HUDEP-2 (cell line): ENCODE measurements at regions not wholly inside any gene's neighbourhood (a gene's known extent, or its start where the extent isn't known, plus 50 kb on each side); places are given as distances from the start of the nearest gene placed in this dataset.

Source experiments
- DNase-seq, 76 experiments: peaks; one replicate each; lab custom pipeline; 2025; ENCODE audit not compliant: unreplicated experiment in 76 of 76; lab: John Stamatoyannopoulos, UW

- no peak for DNase-seq
Measured at GRCh38 chr17:36813357-36813756, 123.9 kb upstream of the LHX1 start.

- DNase-seq, result no peak
Measured at GRCh38 chr17:36813957-36814563, 123.2 kb upstream of the LHX1 start.

- DNase-seq, result no peak
Measured at GRCh38 chr17:36814958-36815357, 122.3 kb upstream of the LHX1 start.

- DNase-seq, result no peak
Measured at GRCh38 chr17:36816214-36816906, 120.9 kb upstream of the LHX1 start.

- no peak for DNase-seq
Measured at GRCh38 chr17:36816907-36817288, 120.4 kb upstream of the LHX1 start.

GRCh38 chr17:36817483-36818048, 119.7 kb upstream of the LHX1 start:
- no peak for DNase-seq

GRCh38 chr17:36818134-36818825, 119.0 kb upstream of the LHX1 start:
- no peak for DNase-seq

GRCh38 chr17:36823850-36824677, 113.2 kb upstream of the LHX1 start:
- DNase-seq, result no peak

GRCh38 chr17:36824678-36825101, 112.6 kb upstream of the LHX1 start:
- no peak for DNase-seq

GRCh38 chr17:36825113-36825512, 112.2 kb upstream of the LHX1 start:
- DNase-seq, result no peak

- DNase-seq, result no peak
Measured at GRCh38 chr17:36825521-36825920, 111.8 kb upstream of the LHX1 start.

- no peak for DNase-seq
Measured at GRCh38 chr17:36825951-36826350, 111.3 kb upstream of the LHX1 start.

- no peak for DNase-seq
Measured at GRCh38 chr17:36827081-36827480, 110.2 kb upstream of the LHX1 start.

GRCh38 chr17:36829676-36830075, 107.6 kb upstream of the LHX1 start:
- no peak for DNase-seq

- DNase-seq, result no peak
Measured at GRCh38 chr17:36833279-36833678, 104.0 kb upstream of the LHX1 start.

- DNase-seq, result no peak
Measured at GRCh38 chr17:36835036-36835435, 102.2 kb upstream of the LHX1 start.

- DNase-seq, result peak in 2 of 76 experiments; percentile 6 to 8
Measured at GRCh38 chr17:36837195-36837938, 99.9 kb upstream of the LHX1 start.

- DNase-seq, result no peak
Measured at GRCh38 chr17:36837939-36838272, 99.4 kb upstream of the LHX1 start.

GRCh38 chr17:36839256-36839655, 98.0 kb upstream of the LHX1 start:
- DNase-seq, result no peak

- no peak for DNase-seq
Measured at GRCh38 chr17:36840796-36841195, 96.5 kb upstream of the LHX1 start.
